NB4 (cell line): ENCODE measurements at regions not wholly inside any gene's neighbourhood (a gene's known extent, or its start where the extent isn't known, plus 50 kb on each side); places are given as distances from the start of the nearest gene placed in this dataset.

Experiments
- DNase-seq: peaks from one replicate; pipeline ENCODE4 v3.0.0; 2010; ENCODE audit warnings: low read depth
- H3K4me3 ChIP-seq: one replicate; pipeline ENCODE4 v1.5.1; 2011; ENCODE audit warnings: mild to moderate bottlenecking, low read depth, low read length, moderate library complexity
- CTCF ChIP-seq: IDR thresholded peaks from one replicate; pipeline ENCODE4 v1.5.1; 2012; ENCODE audit warnings: low read depth, low read length
- MAX ChIP-seq: IDR thresholded peaks from 2 replicates; pipeline ENCODE4 v1.6.1; 2011; ENCODE audit warnings: low read depth, low read length
- MYC ChIP-seq: IDR thresholded peaks from 2 replicates; pipeline ENCODE4 v1.6.1; 2011; ENCODE audit warnings: low read depth, low read length
- POLR2A ChIP-seq: IDR thresholded peaks from 2 replicates; pipeline ENCODE4 v1.6.1; 2011; ENCODE audit warnings: mild to moderate bottlenecking; ENCODE audit not compliant: insufficient read length; ENCODE audit errors: extremely low read depth

- no peak overlapping the region for H3K4me3 ChIP-seq
- no peak for TF ChIP-seq POLR2A
- TF ChIP-seq MAX = peak; percentile 51; the same call in 1 of the 2 replicates
- TF ChIP-seq CTCF = no peak
- DNase-seq = no peak
These were observed 306.1 kb downstream of the IRS2 start for GRCh38 chr13:109480011-109480955.

GRCh38 chr13:109479534-109479933 is 306.8 kb downstream of the IRS2 start:
- H3K4me3 ChIP-seq = no peak overlapping the region
- DNase-seq = no peak
- no peak for TF ChIP-seq MYC
- no peak for TF ChIP-seq CTCF
- TF ChIP-seq MAX = no peak
- no peak for TF ChIP-seq POLR2A

- no peak for DNase-seq
- TF ChIP-seq MYC = no peak
- no peak for TF ChIP-seq MAX
- no peak for TF ChIP-seq POLR2A
- no peak for TF ChIP-seq CTCF
- H3K4me3 ChIP-seq = no peak overlapping the region
These were observed 310.4 kb downstream of the IRS2 start for GRCh38 chr13:109476001-109476400.

- no peak for DNase-seq
- TF ChIP-seq MAX (no peak), MYC (no peak), POLR2A (no peak), CTCF (no peak)
- no peak overlapping the region for H3K4me3 ChIP-seq
These were observed 318.3 kb downstream of the IRS2 start for GRCh38 chr13:109468123-109468522.

- DNase-seq = peak; percentile 32
- no peak overlapping the region for H3K4me3 ChIP-seq
- no peak for TF ChIP-seq CTCF
- TF ChIP-seq MYC = no peak
- TF ChIP-seq MAX = no peak
- no peak for TF ChIP-seq POLR2A
These were observed 321.2 kb downstream of the IRS2 start for GRCh38 chr13:109465148-109465547.
